ENCODE measurements at regions not wholly inside any gene's neighbourhood (a gene's known extent, or its start where the extent isn't known, plus 50 kb on each side); places are given as distances from the start of the nearest gene placed in this dataset.

- TF ChIP-seq CTCF (IDR thresholded peaks at IDR 0.05; ENCODE audit: insufficient read depth, low read depth, low read length), result no peak
- TF ChIP-seq EZH2 (IDR thresholded peaks at IDR 0.05; ENCODE audit: insufficient read depth, low read length), result no peak
Measured at GRCh38 chr3:143206955-143207337, 87.4 kb downstream of the CHST2 start.

Measured in astrocyte (in vitro differentiated cells and primary cell).